ENCODE measurements at regions not wholly inside any gene's neighbourhood (a gene's known extent, or its start where the extent isn't known, plus 50 kb on each side); places are given as distances from the start of the nearest gene placed in this dataset.
"Not testable (repeated sequence)": the region's sequence is repeated elsewhere in the genome, so short reads cannot be mapped to it uniquely, and the experiment has no call there.

DNA sequence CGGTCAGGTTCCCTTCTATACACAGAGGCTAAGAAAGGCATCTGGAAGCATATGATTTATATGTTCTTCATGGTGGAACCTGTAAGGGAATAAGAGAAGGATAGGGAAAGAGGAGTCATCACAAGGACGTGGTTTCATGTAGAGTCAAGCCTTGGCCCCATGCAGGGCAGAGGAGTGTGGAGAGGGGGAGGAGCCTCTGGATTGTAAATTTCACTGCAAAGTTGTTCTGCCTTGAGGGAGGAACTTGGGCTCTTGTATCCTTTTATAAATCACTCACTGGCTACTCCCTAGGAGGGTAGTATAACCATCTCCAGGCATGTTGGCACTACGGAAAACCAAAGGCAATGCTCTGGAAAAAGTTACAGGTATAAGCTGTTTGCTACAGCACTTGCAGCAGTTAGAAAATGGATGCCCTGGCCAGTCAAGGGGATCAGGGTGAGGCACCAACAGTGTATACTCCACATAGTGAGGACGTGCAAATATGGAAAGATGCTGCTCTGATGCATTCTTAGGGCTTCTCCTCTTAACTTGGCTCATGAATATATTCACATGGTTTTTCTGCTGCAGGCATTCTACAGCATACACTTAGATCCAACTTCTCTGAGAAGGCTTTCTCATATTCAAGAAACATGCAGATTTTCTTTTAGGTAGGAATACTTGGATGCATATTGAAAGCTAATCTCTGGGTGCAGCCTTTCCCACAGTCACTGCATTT is 60.3 kb upstream of the ZNF81 start:
- DNase-seq (ENCODE audit: low read depth), result no peak

DNA sequence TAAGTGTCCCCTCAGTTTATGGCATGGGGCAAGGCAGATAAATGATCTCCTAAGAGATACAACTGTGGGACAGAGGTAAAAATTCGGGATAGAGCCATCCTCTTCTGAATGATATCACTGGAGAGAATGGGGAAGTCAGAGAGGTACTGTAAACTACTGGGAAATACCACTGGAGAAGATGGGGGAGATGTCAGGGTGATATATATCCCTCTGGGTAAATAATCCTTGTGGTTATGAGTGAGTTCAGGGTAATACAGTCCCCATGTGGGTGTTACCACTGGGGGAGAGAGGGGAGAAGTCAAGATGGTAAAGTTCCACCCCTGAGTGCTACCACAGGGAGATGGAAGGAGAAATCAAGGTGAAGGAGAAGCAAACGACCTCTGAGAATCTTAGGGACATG is 63.9 kb upstream of the ZNF81 start:
- DNase-seq (ENCODE audit: low read depth), result no peak

DNA sequence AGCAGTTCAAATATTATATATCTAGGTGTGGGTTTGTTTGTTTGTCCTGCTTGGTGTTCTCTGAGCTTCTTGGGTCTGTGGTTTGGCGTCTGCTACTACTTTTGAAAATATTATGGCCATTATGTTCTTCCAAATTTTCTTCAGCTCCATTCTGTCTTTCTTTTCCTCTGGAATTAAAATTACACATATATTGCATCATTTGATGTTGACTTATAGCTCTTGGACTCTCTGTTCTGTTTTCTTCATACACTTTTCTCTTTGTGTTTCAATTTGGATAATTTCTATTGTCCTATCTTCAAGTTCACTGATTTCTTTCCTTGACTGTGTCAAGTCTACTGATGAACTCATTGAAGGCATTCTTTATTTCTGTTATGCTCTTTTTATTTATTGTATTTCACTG is 65.2 kb upstream of the ZNF81 start:
- no peak for DNase-seq (ENCODE audit: low read depth)

DNA sequence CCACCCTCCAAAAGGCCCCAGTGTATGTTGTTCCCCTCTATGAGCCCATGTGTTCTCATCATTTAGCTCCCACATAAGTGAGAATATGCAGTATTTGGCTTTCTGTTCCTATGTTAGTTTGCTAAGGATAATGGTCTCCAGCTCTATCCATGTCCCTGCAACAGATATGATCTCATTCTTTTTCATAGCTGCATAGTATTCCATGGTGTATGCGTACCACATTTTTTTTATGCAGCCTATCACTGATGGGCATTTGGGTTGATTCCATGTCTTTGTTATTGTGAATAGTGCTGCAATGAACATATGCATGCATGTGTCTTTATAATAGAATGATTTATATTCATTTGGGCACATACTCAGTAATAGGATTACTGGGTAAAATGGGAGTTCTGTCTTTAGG is 73.9 kb upstream of the ZNF81 start:
- DNase-seq (ENCODE audit: low read depth), result not testable (repeated sequence)

DNA sequence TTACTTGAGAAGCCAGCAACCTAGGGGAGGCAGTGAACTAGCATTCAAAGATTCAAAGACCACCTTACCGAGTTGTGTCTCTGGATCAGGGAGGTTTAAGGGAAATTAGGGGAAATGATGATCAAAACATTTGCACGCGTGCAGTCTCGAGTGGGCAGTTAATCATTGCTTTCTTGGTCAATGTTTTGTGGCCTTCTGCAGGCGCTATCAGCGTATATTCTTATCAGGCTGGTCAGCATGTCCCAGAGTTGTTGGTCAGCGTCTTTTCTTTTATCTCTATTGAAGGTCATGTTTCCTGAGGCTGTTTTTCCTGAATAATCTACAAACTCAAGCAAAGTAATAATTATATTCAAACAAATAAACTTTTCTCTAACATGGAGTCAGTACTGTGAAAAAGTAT is 84.0 kb upstream of the ZNF81 start:
- DNase-seq (ENCODE audit: low read depth), result no peak

DNA sequence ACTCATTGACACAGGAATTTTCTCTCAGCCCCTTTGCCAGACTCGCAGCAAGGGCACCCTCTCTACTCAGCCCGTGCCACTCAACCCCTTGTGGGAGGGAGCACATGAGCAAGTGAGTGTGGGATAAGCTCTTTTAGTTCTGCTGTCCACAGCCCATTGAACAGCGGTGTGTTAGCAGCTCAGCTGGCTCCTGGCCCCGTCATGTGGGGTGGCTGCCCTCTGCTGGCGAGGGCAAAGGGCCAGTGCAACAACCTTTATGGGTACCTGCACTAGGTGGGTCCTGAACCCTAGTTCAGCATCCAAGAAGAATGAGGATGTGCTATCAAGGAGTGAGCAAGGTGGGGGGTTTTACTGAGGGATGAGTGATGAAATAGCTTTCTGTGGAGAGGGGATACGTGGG is 85.0 kb upstream of the ZNF81 start:
- DNase-seq (ENCODE audit: low read depth), result peak; percentile 27

DNA sequence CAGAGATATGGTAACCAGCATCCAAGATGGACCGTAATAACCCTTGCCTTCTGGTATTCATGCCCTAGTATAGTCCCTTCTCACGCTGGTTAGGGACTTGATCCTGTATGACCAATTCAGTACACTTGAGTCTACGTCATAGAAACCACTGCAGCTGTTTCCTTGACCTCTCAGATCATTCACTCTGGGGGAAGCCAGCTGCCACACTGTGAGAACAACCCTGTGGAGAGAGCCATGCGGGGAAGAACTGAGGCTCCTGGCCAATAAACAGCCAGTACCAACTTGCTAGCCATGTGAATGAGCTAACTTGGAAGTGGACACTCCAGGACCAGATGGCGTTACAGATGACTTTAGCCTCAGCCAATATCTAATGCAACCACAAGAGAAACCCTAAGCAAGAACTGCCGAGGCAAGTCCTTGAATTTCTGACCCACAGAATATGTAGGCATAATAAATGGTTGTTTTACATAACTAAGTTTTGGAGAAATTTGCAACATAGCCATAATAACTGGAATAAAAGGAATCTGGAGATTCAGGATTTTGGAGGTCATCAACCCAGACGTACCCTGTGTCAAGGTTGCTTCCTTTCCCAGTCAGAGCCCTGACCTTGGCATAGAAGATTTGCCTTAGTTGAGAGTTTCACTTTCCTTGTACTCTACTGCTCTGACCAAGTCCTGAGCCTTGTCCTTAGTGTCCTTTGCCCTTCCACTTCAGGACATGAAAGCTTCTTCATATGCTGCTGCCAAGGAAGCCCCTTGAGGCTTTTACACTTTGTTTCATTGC is 87.3 kb upstream of the ZNF81 start:
- no peak for DNase-seq (ENCODE audit: low read depth)

DNA sequence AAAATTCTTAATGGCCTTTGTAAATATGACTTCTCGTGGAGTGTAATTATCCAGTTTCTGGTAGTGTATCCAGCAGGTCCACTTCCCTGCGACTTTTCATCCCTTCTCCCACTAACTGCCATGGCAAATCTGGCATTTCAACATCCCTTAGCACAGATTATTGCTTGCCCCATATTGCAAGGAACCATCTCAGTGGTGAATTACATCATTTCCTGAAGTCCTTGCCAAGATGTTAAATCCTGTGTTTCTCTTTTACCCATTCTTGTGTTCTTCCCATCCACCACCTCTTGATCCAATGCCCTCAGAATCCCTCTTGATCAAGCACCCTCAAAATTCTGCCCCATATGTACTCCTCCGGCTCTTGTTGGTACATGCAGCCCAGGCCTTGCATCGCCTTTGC is 88.1 kb upstream of the ZNF81 start:
- no peak for DNase-seq (ENCODE audit: low read depth)

DNA sequence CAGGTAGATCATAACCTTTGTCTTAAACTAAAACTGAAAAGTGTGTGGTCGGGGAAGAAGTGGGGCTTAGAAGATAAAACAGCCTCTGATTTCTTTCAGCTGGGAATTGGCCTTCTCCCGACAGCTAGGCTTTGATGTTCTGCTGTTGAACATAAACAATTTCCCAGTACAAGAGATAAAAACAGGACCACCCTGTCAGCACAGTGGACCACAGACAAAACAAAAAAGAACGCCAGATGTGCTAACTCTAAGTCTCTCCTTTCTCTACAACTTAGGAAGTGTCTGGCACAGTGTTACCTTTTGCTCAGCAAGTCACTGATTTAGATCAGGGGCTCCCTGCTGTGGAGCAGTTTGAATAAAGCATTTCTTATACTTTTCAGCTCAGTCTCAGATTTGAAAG is 87.5 kb upstream of the UXT start:
- DNase-seq (ENCODE audit: low read depth), result no peak

DNA sequence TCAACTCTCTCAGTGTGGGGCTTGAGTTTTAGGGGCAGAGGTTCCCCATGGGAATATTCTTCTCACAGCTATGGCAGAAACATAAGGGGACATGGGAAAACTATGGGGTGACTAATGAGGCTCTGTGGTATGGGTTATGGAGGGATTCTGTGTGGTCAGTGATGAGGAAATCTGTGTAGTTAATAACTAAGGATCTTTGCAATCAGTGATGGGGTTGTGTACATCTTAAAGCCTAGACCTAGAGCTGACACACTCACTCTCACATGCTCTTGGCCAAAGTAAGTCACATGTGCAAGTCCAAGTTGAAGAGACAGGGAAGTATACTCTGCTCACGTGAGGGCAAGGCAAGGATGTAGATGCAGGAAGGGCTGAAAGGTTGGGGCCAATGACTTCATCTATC is 86.4 kb upstream of the UXT start:
- peak; percentile 4 for DNase-seq (ENCODE audit: low read depth)

DNA sequence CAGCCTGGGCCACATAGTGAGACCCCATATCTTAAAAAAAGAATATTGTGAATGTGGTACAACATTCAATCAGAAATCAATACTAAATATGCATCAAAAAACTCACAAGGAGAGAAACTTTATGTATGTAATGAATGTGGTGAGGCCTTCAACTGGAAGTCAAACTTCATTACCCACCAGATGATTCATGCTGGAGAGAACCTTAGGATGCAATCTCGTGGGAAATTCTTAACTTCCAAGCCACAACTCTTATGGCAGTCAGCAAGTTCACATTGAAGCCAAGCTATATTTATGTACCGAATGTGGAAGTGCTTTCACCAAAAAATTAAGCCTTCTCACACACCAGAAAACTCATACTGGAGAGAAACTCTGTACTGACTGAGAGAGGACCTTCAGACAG is 84.5 kb upstream of the UXT start:
- DNase-seq (ENCODE audit: low read depth), result peak; percentile 19

DNA sequence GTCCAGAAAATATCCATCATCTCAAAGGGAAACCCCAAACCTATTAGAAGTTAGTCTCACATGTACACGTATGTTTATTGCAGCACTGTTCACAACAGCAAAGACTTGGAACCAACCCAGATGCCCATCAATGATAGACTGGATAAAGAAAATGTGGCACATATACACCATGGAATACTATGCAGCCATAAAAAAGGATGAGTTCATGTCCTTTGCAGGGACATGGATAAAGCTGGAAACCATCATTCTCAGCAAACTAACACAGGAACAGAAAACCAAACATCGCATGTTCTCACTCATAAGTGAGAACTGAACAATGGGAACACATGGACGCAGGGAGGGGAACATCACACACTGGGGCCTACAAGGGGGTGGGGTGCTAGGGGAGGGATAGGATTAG is 79.9 kb upstream of the UXT start:
- not testable (repeated sequence) for DNase-seq (ENCODE audit: low read depth)

DNA sequence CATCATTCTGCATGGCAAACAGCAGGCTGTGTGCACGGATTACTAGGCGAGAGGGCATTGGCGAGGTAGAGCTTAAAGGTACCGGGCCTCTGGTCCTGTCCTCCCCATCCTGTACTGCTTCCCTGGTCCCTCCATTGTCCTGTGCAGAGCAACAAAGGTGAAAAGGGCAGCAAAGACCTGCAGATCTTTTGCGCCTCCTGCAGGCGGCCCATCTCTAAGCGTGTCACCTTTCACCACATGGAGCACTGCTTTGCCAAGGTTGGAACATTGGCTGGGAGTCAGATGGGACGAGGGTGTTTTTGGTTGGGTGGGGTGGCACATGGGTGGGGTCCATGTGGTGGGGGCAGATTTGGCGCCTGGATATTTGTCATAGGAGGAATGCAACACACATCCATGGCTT is 64.7 kb upstream of the UXT start:
- DNase-seq (ENCODE audit: low read depth), result no peak

DNA sequence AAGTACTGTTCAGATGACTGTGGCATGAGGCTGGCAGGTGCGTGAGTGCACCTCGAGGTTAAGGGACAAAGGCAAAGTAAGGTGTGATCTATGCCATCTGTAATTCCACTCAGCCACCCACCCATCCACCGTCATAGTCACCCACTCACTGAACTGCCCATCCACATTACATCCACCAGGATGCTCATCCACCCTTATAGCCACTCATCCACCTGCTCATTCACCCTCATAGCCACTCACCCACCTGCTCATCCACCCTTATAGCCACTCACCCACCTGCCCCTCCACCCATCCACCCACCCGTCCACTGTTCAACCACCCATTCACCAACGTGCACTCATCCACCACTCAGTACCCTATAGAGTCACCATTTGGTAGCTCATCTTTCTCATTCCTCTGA is 64.1 kb upstream of the UXT start:
- no peak for DNase-seq (ENCODE audit: low read depth)

DNA sequence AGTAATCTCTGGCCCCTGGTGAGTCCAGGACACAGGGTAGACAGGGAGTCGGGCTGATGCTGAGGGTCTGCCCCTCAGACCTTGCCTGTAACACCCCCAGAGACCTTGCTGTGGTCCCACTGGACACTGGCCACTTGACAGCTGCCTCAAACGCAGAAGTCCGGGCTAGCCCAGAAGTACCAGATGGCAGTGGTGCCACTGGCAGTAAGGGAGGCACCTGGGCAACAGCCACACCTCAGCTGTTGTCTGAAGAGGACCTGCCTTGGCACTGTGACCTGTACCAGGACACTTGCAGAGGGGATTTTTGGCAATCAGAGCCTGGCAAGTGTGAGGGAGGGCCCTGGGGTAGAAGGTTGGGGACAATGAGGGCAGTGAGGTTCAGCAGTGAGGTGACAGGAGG is 63.3 kb upstream of the UXT start:
- no peak for DNase-seq (ENCODE audit: low read depth)

DNA sequence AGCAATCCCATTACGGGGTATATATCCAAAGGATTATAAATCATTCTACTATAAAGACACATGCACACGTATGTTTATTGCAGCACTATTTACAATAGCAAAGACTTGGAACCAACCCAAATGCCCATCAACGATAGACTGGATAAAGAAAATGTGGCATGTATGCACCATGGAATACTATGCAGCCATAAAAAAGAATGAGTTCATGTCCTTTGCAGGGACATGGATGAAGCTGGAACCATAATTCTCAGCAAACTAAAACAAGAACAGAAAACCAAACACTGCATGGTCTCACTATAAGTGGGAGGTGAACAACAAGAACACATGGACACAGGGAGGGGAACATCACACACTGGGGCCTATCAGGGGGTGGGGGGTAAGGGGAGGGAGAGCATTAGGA is 56.1 kb upstream of the UXT start:
- not testable (repeated sequence) for DNase-seq (ENCODE audit: low read depth)

DNA sequence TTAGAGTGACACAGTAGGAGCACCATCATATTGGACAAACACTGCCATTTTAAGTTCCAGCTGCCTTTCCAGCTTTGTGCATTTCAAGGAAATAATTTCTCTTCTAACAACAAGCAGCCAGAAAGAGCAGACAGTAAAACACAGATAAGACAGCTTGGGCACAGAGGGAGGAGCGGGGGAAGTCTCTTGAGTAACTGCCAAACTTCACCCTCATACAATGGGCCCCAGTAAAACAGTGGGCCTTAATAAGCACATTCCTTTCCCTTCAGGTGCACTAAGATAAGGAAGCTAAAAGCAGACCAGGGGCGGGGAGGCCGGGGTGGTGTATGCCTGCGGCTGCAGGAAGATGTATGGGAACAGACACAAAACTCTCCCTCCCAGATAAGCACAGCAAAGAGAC is 53.7 kb upstream of the UXT start:
- DNase-seq (ENCODE audit: low read depth), result not testable (repeated sequence)

DNA sequence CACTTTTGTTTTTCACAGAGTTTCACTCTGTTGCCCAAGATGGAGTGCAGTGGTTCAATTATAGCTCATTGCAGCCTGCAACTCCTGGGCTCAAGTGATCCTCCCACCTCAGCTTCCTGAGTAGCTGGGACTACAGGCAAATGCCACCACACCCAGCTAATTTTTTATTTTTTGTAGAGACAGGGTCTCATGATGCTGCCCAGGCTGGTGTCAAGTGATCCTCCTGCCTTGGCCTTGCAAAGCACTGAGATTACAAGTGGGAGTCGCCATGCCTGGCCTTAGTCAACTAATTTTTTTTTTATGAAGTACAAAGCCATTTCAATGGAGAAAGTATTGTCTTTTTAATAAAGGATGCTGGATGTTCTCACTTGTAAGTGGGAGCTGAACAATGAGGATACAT is 51.3 kb upstream of the UXT start:
- DNase-seq (ENCODE audit: low read depth), result no peak

Data from Daoy (cell line).